ENCODE measurements at regions not wholly inside any gene's neighbourhood (a gene's known extent, or its start where the extent isn't known, plus 50 kb on each side); places are given as distances from the start of the nearest gene placed in this dataset.

- no peak for DNase-seq
Measured at GRCh38 chr5:109917154-109917546, 227.4 kb downstream of the MAN2A1 start.

DNA sequence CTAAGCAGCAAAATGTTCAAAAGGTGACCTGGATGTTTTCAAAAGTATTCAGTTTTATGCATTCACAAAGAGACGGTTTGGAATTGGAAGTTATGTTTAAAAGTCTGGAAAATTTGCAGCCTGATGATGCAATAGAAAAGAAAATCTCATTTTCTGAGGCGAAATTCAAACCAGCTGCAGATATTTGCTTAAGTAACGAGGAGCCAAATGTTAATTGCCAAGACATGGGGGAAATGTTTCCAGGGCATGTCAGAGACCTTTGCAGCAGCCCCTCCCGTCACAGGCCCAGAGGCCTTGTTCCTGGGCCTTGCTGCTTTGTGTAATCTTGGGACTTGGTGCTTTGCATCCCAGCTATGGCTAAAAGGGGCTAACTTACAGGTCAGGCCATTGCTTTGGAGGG is 228.2 kb downstream of the MAN2A1 start:
- no peak for DNase-seq

GRCh38 chr5:109920736-109921135 is 231.0 kb downstream of the MAN2A1 start:
- DNase-seq, result no peak

DNA sequence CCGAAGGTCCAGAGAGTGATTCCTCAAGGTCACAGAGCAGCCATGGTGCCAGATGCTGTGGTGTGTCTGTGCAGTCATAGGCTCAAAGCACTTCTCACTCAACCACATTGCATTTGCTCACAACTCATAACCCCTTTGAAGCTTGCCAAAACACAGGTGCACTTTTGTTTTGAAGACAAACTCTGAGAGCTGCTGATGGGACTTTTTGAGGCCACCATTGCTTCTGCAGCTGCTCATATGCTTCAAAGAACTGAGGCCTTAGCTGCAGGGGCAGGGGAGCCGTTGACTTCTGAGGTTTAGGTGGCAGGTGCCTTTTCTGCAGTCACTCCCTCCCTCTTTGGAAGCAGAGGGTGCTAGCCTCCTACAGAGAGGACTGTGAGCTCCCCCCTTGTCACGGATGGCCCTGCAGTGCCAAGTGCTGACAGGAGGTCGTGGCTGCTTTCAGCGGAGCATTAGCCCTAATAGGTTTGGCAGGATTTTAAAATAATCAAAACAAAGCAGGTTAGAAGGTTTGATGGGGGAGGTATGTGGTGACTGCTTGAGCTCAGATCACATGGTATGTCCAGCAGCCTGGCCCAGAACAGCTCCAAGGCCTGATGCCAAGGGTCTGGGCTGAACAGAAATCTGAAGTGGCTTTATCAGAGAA is 232.1 kb downstream of the MAN2A1 start:
- DNase-seq, result no peak

DNA sequence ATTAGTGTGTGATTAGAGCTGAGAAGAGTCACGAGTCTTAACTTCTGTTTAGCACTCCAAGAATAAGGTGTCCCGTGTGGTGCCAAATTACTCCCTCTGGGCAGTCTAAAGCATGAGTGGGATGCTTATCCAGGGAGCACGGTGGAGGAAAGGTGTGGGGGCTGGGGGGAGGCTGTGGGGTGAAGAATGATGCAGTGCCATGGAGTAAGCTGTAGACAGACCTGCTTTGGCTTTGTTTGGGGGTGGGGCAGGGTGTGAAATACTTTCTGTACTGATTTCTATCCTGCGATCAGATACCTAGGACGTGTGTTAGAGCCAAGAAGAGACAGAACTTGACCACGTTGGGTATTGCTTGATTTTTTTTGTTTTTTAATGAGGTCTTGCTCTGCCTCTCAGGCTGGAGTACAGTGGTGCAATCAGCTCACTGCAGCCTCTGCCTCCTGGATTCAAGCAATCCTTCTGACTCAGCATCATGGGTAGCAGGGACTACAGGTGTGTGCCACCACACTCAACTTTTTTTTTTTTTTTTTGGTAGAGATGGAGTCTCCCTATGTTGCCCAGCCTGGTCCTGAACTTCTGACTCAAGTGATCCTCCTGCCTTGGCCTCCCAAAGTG is 232.8 kb downstream of the MAN2A1 start:
- DNase-seq, result no peak

- no peak for DNase-seq
Measured at GRCh38 chr5:109923205-109923604, 233.5 kb downstream of the MAN2A1 start.

GRCh38 chr5:109924237-109925107 is 234.7 kb downstream of the MAN2A1 start:
- DNase-seq, result no peak

GRCh38 chr5:109927639-109928038 is 237.9 kb downstream of the MAN2A1 start:
- no peak for DNase-seq

DNA sequence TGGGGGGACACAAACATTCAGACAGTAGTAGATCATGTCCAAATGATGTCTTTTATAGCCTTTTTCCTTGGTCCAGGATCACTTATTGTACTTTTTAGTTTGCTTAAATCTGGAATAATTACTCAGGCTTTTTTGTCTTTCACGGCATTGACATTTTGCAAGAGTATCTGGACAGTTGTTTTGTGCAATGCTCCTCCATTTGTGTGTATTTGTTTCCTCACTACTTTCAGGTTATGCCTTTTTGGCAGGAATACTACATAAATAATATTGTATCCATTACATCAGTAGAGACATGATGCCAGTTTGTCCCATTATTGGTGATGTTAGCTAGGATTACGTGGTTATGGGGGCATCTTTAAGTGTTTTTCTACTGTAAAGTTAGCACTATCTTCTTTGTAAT is 238.3 kb downstream of the MAN2A1 start:
- no peak for DNase-seq

GRCh38 chr5:109928811-109929210 is 239.1 kb downstream of the MAN2A1 start:
- DNase-seq, result no peak

- DNase-seq, result no peak
Measured at GRCh38 chr5:109929376-109929775, 239.6 kb downstream of the MAN2A1 start.

- no peak for DNase-seq
Measured at GRCh38 chr5:109929911-109930310, 240.2 kb downstream of the MAN2A1 start.

DNA sequence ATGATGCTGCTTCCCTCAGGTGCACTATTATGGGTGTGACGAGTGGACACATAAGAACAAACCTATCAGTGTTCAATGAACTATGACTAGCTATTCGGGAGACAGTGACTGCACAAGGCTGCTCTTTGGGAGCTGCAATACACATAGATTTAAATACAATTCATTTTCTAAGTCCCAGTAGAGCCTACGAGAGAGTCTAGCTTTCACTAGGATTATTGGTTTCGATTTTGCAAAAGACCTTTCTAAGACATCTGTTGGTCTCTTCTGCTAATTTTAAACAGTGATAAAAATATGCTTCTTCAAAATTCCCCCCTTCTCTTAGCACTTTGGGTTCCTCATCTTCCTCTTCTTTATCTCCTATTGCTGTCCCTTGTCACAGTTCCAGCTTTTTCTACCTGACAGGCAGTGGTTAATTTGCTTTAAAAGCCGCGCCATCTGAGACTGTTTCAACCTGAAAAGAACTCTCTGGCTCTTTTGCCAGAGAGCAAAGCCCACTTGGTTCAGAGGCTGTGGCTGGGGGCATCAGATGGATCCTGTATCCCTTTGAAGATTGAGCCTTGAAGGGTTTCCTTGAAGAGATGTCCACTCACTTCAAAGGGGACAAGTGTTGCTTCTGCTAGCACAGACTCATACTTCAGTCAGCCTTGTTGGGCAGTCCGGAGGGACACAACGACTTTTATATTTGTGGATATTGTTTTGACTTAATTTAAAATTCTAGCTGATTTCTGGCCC is 241.5 kb downstream of the MAN2A1 start:
- DNase-seq, result no peak

- DNase-seq, result no peak
Measured at GRCh38 chr5:109935833-109936490, 246.2 kb downstream of the MAN2A1 start.

DNA sequence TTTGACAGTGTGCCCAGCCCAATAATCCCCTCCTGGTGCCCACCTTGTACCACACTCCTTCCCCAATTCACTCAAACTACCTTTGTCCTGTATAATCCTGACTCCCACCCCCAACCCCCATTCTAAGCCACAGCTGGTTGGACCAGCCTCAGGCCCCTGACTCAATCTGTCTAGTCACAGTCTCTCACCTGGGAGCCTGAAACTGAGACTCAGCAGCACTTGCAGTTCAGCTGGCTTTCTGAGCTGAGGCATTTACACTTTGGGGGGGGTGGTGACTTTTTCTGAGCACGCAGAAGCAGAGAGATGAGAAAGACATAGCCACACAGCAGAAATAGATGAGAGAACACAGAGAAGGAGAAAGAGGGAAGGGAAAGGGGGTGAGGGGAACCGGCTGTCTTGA is 247.3 kb downstream of the MAN2A1 start:
- no peak for DNase-seq

GRCh38 chr5:109937951-109938350 is 248.2 kb downstream of the MAN2A1 start:
- DNase-seq, result no peak

DNA sequence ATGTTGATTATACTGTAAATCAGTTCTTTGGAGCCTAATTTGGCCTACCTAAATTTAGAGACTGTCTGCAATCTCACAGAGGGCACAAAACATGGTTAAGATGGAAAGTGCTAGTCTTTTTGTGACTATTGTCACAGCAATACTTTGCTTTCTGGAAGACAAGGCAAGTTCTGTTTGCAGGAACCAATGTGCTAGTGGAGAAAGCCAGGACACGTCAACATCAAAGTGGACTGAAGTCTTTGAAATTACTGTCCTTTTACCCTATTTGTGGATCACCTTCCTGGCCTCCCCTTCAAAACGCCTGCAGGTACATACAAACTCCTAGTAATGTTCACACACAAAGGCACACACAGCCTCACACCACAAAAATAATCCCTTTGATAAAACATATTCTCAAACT is 248.7 kb downstream of the MAN2A1 start:
- DNase-seq, result no peak

DNA sequence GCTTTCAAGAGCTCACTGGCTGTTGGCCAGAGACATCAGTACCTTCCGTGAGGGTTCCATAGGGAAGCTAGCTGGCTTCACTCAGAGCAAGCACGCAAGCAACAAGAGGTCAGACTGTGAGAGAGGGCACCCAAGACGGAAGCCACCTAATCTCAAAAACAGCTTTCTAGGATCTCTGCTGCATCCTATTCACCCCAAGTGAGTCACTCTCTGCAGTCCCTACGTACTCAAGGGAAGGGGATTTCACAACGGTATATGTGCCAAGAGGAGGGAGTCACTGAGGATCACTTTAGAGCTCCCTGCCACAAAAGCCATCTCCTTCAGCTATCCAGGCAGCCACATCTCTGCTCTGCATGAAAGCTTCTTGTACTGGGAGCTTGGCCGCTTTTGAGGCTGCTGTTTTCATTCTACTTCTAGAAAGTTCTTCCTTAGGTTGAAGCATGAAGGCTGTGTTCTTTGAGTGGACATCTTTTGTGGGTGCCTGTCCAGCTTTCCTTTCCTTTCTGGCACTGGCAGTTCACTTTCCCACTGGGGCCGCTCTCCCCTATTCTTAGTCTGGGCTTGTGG is 249.5 kb downstream of the MAN2A1 start:
- no peak for DNase-seq

DNA sequence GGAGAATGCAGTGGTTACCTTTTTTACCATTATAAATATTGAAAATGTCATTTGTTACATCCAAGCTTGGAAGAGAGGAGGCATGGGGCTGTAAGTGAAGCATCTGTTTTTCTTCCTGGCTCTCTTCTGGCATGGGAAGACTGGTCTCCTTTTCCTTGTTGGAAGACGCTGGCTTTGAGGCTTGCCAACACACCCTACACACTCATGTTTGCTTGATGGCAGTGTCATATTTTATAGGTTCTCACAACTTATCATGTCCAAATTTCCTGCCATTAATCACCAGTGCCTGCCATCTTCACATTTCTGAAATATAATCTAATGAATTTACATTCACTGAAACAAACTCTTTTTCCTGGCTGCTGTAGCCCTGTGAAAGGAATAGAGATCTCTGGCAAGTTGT is 252.9 kb downstream of the MAN2A1 start:
- no peak for DNase-seq

GRCh38 chr5:109943701-109944235 is 254.0 kb downstream of the MAN2A1 start:
- no peak for DNase-seq

- no peak for DNase-seq
Measured at GRCh38 chr5:109944461-109944860, 254.7 kb downstream of the MAN2A1 start.

DNA sequence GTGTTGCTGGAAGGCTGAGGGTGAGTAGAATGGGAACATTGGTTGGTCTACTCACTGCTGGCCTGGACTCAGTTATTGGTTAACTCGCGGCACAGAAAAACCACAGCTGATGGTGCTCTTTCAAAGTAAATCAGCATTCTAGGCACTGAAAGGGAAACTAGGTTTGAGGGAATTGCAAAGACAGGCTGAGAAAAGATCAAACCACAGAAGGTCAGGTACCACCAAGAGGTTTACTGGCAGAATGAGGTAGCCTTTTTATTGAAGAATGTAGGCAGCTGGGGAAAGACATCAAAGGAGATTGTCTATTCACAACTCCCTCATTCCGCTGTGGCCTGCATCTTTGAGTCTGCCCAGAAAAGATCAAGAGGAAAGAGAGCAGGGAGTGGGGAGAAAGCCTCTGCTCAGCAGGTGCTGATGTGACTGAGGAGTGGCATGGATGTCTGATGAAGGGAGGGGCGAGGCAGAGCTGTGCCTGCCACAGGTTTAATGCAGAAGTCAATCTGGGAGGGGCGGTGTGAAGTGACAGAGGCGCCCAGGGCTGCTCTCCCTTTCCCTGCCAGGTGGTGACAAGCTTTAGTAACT is 255.5 kb downstream of the MAN2A1 start:
- DNase-seq, result no peak
